SU-DHL-6 (cell line): ENCODE measurements at regions not wholly inside any gene's neighbourhood (a gene's known extent, or its start where the extent isn't known, plus 50 kb on each side); places are given as distances from the start of the nearest gene placed in this dataset.

Experiments used
- EZH2phosphoT487 ChIP-seq: fragments of 200-600 bp; sonication (generic), shearing (Covaris generic); conservative IDR thresholded peaks from 2 replicates; pipeline ENCODE4 v1.6.1; 2018; ENCODE audit warnings: mild to moderate bottlenecking, antibody characterized with exemption, low read length, moderate library complexity, mixed read lengths
- TF ChIP-seq, protein P1 (sequence below): fragments of 200-600 bp; sonication (generic); IDR thresholded peaks from one replicate; pipeline ENCODE4 v1.5.1; 2017; ENCODE audit warnings: antibody characterized with exemption, mild to moderate bottlenecking, low read length, moderate library complexity; ENCODE audit not compliant: insufficient read depth, poor library complexity, severe bottlenecking

DNA sequence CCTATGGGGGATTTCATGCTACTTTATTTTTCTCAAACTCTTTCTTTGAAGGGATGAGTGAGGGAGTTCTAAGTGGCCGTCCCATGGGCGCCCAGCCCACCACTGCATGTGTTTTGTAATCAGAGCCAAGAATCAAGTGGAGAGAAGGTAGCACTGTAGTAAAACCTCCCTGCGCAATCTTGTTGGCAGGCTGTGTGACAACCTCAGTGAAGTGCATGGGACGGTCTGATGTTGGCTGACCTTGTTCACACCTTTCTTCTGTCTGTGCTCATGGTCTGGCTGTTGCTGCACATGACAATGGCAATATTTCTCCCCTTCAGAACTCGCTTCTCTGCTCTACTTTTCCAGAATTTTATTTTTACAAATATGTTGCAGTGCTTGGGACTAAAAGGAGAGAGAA is 71.2 kb upstream of the SHISA3 start:
- TF ChIP-seq, protein P1, sequence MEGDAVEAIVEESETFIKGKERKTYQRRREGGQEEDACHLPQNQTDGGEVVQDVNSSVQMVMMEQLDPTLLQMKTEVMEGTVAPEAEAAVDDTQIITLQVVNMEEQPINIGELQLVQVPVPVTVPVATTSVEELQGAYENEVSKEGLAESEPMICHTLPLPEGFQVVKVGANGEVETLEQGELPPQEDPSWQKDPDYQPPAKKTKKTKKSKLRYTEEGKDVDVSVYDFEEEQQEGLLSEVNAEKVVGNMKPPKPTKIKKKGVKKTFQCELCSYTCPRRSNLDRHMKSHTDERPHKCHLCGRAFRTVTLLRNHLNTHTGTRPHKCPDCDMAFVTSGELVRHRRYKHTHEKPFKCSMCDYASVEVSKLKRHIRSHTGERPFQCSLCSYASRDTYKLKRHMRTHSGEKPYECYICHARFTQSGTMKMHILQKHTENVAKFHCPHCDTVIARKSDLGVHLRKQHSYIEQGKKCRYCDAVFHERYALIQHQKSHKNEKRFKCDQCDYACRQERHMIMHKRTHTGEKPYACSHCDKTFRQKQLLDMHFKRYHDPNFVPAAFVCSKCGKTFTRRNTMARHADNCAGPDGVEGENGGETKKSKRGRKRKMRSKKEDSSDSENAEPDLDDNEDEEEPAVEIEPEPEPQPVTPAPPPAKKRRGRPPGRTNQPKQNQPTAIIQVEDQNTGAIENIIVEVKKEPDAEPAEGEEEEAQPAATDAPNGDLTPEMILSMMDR = no peak
- no peak for TF ChIP-seq EZH2phosphoT487
